Naive B cell (primary cell): ENCODE measurements at regions not wholly inside any gene's neighbourhood (a gene's known extent, or its start where the extent isn't known, plus 50 kb on each side); places are given as distances from the start of the nearest gene placed in this dataset.
A peak's percentile ranks its signal among the peaks of the same experiment; 100 is the strongest.
"Not testable (repeated sequence)": the region's sequence is repeated elsewhere in the genome, so short reads cannot be mapped to it uniquely, and the experiment has no call there.

Source experiments
- ATAC-seq, 2 donors: fragments of 150-1000 bp; cut with Tn5 transposase; 2 replicates each; pipeline ENCODE4 v1.10.0; 2021; ENCODE audit warnings: low read depth in 2 of 2, mild to moderate bottlenecking in 2 of 2, moderate library complexity in 2 of 2
- DNase-seq: peaks from one replicate; pipeline ENCODE4 v3.0.0; 2022
- H3K27ac Mint-ChIP-seq, 6 donors: one replicate each; pipeline ENCODE4 v1.8.0; 2020 to 2022; ENCODE audit warnings: mild to moderate bottlenecking in 6 of 6, mixed read lengths in 6 of 6, moderate library complexity in 5 of 6, inconsistent platforms in 2 of 6
- H3K27me3 Mint-ChIP-seq, 3 donors: one replicate each; pipeline ENCODE4 v1.8.0; 2021 to 2022; ENCODE audit warnings: mixed read lengths in 3 of 3, mild to moderate bottlenecking in 1 of 3
- H3K36me3 Mint-ChIP-seq, 2 donors: one replicate each; pipeline ENCODE4 v1.8.0; 2020 to 2022; ENCODE audit warnings: mixed read lengths in 2 of 2, inconsistent platforms in 1 of 2, mild to moderate bottlenecking in 1 of 2
- H3K4me1 Mint-ChIP-seq, 3 donors: one replicate each; pipeline ENCODE4 v1.8.0; 2020 to 2022; ENCODE audit warnings: mixed read lengths in 3 of 3, inconsistent platforms in 1 of 3, mild to moderate bottlenecking in 1 of 3, moderate library complexity in 1 of 3
- H3K4me3 Mint-ChIP-seq, 8 donors: one replicate each; pipeline ENCODE4 v1.8.0; 2020 to 2022; ENCODE audit warnings: mild to moderate bottlenecking in 8 of 8, mixed read lengths in 8 of 8, moderate library complexity in 8 of 8, inconsistent platforms in 2 of 8
- H3K9me3 Mint-ChIP-seq, 7 donors: one replicate each; pipeline ENCODE4 v1.8.0; 2020 to 2022; ENCODE audit warnings: mixed read lengths in 7 of 7, mild to moderate bottlenecking in 5 of 7, inconsistent platforms in 2 of 7, moderate library complexity in 1 of 7

DNA sequence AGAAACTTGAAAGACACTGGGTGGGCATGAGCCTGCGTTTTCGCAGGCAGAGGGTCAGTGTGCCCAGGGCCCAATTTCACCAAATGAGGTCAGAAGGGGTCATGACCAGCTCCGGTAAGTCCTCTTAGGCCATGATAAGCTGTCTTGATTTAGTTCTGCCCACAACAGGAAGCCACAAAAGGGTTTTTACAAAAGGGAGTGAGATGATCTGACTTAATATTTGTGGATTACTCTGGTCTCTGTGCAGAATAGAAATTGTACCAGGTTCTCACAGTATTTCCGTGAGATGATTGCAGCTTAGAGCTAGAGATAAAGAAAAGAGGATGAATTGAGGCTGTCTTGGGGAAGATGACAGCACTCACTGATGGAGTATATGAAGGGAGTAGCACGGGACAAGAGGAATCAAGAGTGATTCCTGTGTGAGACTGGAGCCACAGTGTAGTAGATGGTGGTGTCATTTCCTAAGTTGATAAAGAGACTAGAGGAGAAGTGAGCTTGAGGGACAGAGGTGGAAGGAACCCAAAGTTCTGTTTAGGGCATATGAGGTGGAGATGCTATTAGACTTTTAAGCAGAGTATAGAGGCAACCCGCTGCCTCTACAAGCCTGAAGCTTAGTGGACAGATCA is 288.3 kb upstream of the AMIGO2 start:
- no peak for DNase-seq
- Mint-ChIP-seq H3K4me1 (peaks cover 0 to 4% (median 0%) of the 10 kb centered on the region in 3 donors), H3K27me3 (no peaks in the 10 kb centered on the region), H3K27ac (no peak overlapping the region), H3K9me3 (no peaks in the 10 kb centered on the region), H3K36me3 (no peaks in the 10 kb centered on the region), H3K4me3 (no peak overlapping the region)
- no peak for ATAC-seq

GRCh38 chr12:47366579-47366978 is 286.8 kb upstream of the AMIGO2 start:
- no peak for DNase-seq
- Mint-ChIP-seq H3K4me3 (no peak overlapping the region), H3K9me3 (no peaks in the 10 kb centered on the region), H3K27ac (no peak overlapping the region), H3K4me1 (peaks cover 13 to 16% (median 14%) of the 10 kb centered on the region in 3 donors), H3K27me3 (no peaks in the 10 kb centered on the region), H3K36me3 (no peaks in the 10 kb centered on the region)
- ATAC-seq: no peak

GRCh38 chr12:47366157-47366556 is 286.4 kb upstream of the AMIGO2 start:
- Mint-ChIP-seq H3K27ac (no peak overlapping the region), H3K9me3 (no peaks in the 10 kb centered on the region), H3K36me3 (no peaks in the 10 kb centered on the region), H3K4me3 (no peak overlapping the region), H3K4me1 (peaks cover 17 to 21% (median 18%) of the 10 kb centered on the region in 3 donors), H3K27me3 (no peaks in the 10 kb centered on the region)
- ATAC-seq: no peak
- no peak for DNase-seq

- H3K4me1 Mint-ChIP-seq: peaks cover 23 to 27% (median 24%) of the 10 kb centered on the region in 3 donors
- H3K36me3 Mint-ChIP-seq, ATAC-seq, H3K27me3 Mint-ChIP-seq, DNase-seq, H3K9me3 Mint-ChIP-seq: not testable (repeated sequence)
- peak overlapping the region in 2 of 8 donors; percentile 3 to 39 for H3K4me3 Mint-ChIP-seq
- peak overlapping the region in 1 of 6 donors; percentile 30 for H3K27ac Mint-ChIP-seq
Measured at GRCh38 chr12:47365443-47366076, 285.8 kb upstream of the AMIGO2 start.

DNA sequence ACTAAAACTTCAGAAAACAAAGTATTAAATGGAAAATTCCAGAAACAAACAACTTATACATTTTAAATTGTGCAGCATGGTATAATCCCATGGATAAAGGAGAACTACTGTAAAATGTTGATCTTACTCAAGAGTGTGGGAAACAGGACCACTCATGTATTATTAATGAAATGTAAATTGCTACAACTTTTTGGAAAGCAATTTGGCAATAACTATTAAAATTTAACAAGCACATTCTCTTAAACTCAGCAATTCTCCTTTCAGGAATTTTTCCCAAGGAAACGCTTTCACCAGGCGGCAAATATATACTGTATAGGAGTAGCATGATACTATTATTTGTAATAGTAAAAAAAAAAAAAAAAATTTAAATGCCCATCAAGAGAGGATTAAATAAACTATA is 284.5 kb upstream of the AMIGO2 start:
- H3K27ac Mint-ChIP-seq: no peak overlapping the region
- no peaks in the 10 kb centered on the region for H3K27me3 Mint-ChIP-seq
- DNase-seq (no peak), ATAC-seq (no peak)
- H3K9me3 Mint-ChIP-seq: peaks cover 0 to 4% (median 0%) of the 10 kb centered on the region in 7 donors
- no peaks in the 10 kb centered on the region for H3K36me3 Mint-ChIP-seq
- H3K4me1 Mint-ChIP-seq: peaks cover 36 to 38% (median 36%) of the 10 kb centered on the region in 3 donors
- no peak overlapping the region for H3K4me3 Mint-ChIP-seq

DNA sequence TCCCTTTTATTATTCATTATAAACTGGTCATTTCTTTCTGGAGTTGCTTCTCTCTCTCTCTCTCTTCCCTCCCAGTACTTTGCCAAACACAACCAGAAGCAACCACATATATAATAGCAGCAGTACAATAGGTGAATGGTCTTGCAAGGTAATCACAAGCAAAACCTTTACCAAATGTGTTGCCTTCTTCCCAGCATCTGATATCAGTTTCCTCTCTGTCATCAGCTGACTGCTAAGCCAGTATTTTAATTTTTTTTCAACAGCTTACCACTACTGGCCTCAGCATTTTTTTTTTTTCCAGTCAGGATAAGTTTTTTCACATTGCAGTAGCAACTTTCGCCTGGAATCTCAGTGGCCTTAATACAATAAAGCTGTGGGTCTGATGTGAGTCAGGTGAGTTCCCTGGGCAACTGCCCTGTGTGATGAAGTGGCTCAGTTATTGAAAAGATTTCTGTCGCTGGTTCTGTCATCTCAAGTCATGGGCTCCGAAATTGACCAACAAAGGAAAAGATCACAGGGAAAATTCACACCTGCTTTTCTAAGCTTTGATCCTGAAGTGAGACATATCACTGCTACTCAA is 282.5 kb upstream of the AMIGO2 start:
- Mint-ChIP-seq H3K36me3 (peaks cover 0 to 8% of the 10 kb centered on the region in 2 donors), H3K4me3 (peak overlapping the region in 6 of 8 donors; percentile 34 to 94 (median 80)), H3K27ac (peak overlapping the region; percentile 96 to 99 (median 99)), H3K4me1 (peaks cover 48 to 49% (median 49%) of the 10 kb centered on the region in 3 donors), H3K27me3 (no peaks in the 10 kb centered on the region), H3K9me3 (peaks cover 2 to 8% (median 5%) of the 10 kb centered on the region in 7 donors)
- DNase-seq (no peak), ATAC-seq (no peak)

GRCh38 chr12:47361389-47362021 is 281.7 kb upstream of the AMIGO2 start:
- H3K27me3 Mint-ChIP-seq: no peaks in the 10 kb centered on the region
- peak; percentile 54 to 57 for ATAC-seq
- H3K36me3 Mint-ChIP-seq: peaks cover 0 to 13% of the 10 kb centered on the region in 2 donors
- peak; percentile 33 for DNase-seq
- peaks cover 3 to 9% (median 7%) of the 10 kb centered on the region in 7 donors for H3K9me3 Mint-ChIP-seq
- H3K4me3 Mint-ChIP-seq: peak overlapping the region; percentile 77 to 94 (median 82)
- H3K4me1 Mint-ChIP-seq: peaks cover 55 to 56% (median 55%) of the 10 kb centered on the region in 3 donors
- H3K27ac Mint-ChIP-seq: peak overlapping the region; percentile 96 to 99 (median 99)

DNA sequence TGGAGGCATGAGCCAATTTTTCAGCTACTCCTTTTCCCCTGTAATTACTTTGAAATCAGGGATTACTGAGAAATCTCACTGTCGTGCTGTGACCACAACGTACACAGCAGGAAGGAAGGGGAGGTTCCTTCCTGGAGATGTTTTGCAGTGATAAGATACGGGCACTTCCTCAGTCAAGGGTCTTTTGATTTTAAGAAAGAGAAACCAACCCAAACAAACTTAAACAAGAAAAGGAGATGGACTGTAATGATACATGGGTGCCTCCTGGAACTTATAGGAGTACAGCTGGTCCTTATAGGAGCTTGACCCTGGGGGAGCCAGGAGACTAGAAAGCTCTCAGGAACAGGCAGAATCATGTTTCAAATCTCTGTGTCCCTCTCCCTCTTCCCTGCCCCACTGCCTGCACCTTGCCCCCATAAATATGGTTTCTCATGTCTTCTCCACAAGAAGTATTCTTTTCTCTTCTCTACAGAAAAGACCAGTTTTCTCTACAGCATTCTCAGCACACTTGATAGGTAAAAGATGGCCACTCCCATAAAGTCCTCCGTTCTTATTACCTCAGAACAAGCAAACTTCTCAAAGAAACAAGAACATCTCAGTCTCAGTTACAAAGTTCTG is 281.1 kb upstream of the AMIGO2 start:
- ATAC-seq (peak; percentile 42 to 55), DNase-seq (peak; percentile 62)
- H3K4me1 Mint-ChIP-seq: peaks cover 61 to 62% (median 62%) of the 10 kb centered on the region in 3 donors
- peaks cover 0 to 15% of the 10 kb centered on the region in 2 donors for H3K36me3 Mint-ChIP-seq
- peaks cover 3 to 13% (median 9%) of the 10 kb centered on the region in 7 donors for H3K9me3 Mint-ChIP-seq
- peak overlapping the region; percentile 96 to 99 (median 99) for H3K27ac Mint-ChIP-seq
- H3K4me3 Mint-ChIP-seq: peak overlapping the region; percentile 77 to 94 (median 82)
- H3K27me3 Mint-ChIP-seq: no peaks in the 10 kb centered on the region

GRCh38 chr12:47360093-47360480 is 280.3 kb upstream of the AMIGO2 start:
- ATAC-seq: peak; percentile 1
- peaks cover 63 to 70% (median 70%) of the 10 kb centered on the region in 3 donors for H3K4me1 Mint-ChIP-seq
- H3K9me3 Mint-ChIP-seq: peaks cover 3 to 13% (median 9%) of the 10 kb centered on the region in 7 donors
- peak overlapping the region; percentile 96 to 99 (median 99) for H3K27ac Mint-ChIP-seq
- no peaks in the 10 kb centered on the region for H3K27me3 Mint-ChIP-seq
- no peak for DNase-seq
- peaks cover 0 to 15% of the 10 kb centered on the region in 2 donors for H3K36me3 Mint-ChIP-seq
- H3K4me3 Mint-ChIP-seq: peak overlapping the region; percentile 77 to 94 (median 82)

GRCh38 chr12:47359310-47360092 is 279.7 kb upstream of the AMIGO2 start:
- ATAC-seq: peak; percentile 23 to 41
- H3K27me3 Mint-ChIP-seq: no peaks in the 10 kb centered on the region
- DNase-seq: peak; percentile 66
- peaks cover 0 to 15% of the 10 kb centered on the region in 2 donors for H3K36me3 Mint-ChIP-seq
- H3K9me3 Mint-ChIP-seq: peaks cover 3 to 13% (median 9%) of the 10 kb centered on the region in 7 donors
- peak overlapping the region; percentile 96 to 99 (median 99) for H3K27ac Mint-ChIP-seq
- H3K4me3 Mint-ChIP-seq: peak overlapping the region; percentile 5 to 94 (median 80)
- peaks cover 63 to 75% (median 70%) of the 10 kb centered on the region in 3 donors for H3K4me1 Mint-ChIP-seq

GRCh38 chr12:47357006-47357405 is 277.2 kb upstream of the AMIGO2 start:
- H3K27me3 Mint-ChIP-seq, ATAC-seq, DNase-seq: not testable (repeated sequence)
- Mint-ChIP-seq H3K9me3 (peaks cover 3 to 17% (median 15%) of the 10 kb centered on the region in 7 donors), H3K4me1 (peaks cover 67 to 87% (median 77%) of the 10 kb centered on the region in 3 donors), H3K27ac (peak overlapping the region; percentile 96 to 99 (median 98)), H3K36me3 (peaks cover 4 to 23% of the 10 kb centered on the region in 2 donors), H3K4me3 (peak overlapping the region in 7 of 8 donors; percentile 41 to 88 (median 72))

DNA sequence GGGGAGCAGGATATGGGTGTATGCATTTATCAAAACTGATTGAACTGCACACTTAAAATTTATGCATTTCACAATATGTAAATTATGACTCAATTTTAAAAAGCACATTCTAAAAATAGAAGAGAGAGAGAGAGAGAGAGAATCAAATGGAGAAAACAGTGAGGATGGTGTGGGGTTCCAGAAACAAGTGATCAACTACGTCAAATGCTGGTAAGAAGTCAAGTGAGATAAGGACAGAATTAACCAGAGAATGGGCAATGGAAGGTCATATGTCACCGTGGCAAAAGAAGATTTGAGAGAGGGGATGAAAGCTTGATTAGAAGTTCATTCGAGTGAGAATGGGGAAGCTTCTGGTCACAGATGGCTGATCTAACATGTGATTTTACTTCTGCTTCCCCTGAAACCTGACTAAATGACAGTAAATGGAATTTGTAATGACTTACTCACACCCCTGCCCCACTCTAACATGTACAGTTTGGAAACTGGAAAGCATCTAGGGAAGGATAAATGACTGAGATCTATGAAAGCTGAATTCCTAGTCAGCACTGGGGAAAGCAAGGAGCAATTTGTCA is 276.5 kb upstream of the AMIGO2 start:
- H3K27ac Mint-ChIP-seq: peak overlapping the region; percentile 96 to 99 (median 98)
- peak overlapping the region; percentile 41 to 88 (median 71) for H3K4me3 Mint-ChIP-seq
- ATAC-seq (peak; percentile 79 to 83), DNase-seq (peak; percentile 87)
- no peaks in the 10 kb centered on the region for H3K27me3 Mint-ChIP-seq
- peaks cover 3 to 17% (median 15%) of the 10 kb centered on the region in 7 donors for H3K9me3 Mint-ChIP-seq
- peaks cover 4 to 23% of the 10 kb centered on the region in 2 donors for H3K36me3 Mint-ChIP-seq
- H3K4me1 Mint-ChIP-seq: peaks cover 60 to 86% (median 70%) of the 10 kb centered on the region in 3 donors
